Endothelial cell of umbilical vein (primary cell): ENCODE measurements at regions not wholly inside any gene's neighbourhood (a gene's known extent, or its start where the extent isn't known, plus 50 kb on each side); places are given as distances from the start of the nearest gene placed in this dataset.

Experiments used
- EZH2 ChIP-seq: IDR thresholded peaks from 2 replicates; pipeline ENCODE4 v1.6.1; 2012; ENCODE audit warnings: borderline replicate concordance, low read depth, mild to moderate bottlenecking, moderate library complexity, low read length, inconsistent platforms; ENCODE audit not compliant: severe bottlenecking
- FOS ChIP-seq: IDR thresholded peaks from 2 replicates; pipeline ENCODE4 v1.6.1; 2011; ENCODE audit warnings: mild to moderate bottlenecking, low read length, moderate library complexity, borderline replicate concordance; ENCODE audit not compliant: insufficient read depth
- GATA2 ChIP-seq: IDR thresholded peaks from 2 replicates; pipeline ENCODE4 v1.7.0; 2011; ENCODE audit warnings: low read depth, mild to moderate bottlenecking, moderate library complexity, mixed read lengths, low read length; ENCODE audit not compliant: insufficient read length, insufficient read depth
- MAX ChIP-seq: IDR thresholded peaks from 2 replicates; pipeline ENCODE4 v1.6.1; 2011; ENCODE audit not compliant: insufficient read depth, insufficient read length
- MYC ChIP-seq: IDR thresholded peaks from one replicate; pipeline ENCODE4 v1.6.1; 2011; ENCODE audit warnings: mild to moderate bottlenecking, low read depth, low read length
- POLR2A ChIP-seq: IDR thresholded peaks from 2 replicates; pipeline ENCODE4 v1.6.1; 2012; ENCODE audit warnings: low read depth, mild to moderate bottlenecking, control low read depth, low read length
- POLR2AphosphoS5 ChIP-seq: IDR thresholded peaks from 2 replicates; pipeline ENCODE4 v1.6.1; 2012; ENCODE audit warnings: low read depth, mild to moderate bottlenecking, control low read depth, low read length, moderate library complexity; ENCODE audit not compliant: insufficient read depth
- TF ChIP-seq, protein P1 (sequence below), 2 donors: IDR thresholded peaks; 1 replicate in 1 of 2; 2 replicates in 1 of 2; pipeline ENCODE4 v1.5.1; 2011; ENCODE audit warnings: low read length in 2 of 2, mild to moderate bottlenecking in 2 of 2, moderate library complexity in 2 of 2, control low read depth in 1 of 2, inconsistent platforms in 1 of 2, low read depth in 1 of 2; ENCODE audit not compliant: insufficient read depth in 1 of 2; ENCODE audit errors: extremely low read depth in 1 of 2

GRCh38 chr7:46927131-46927810 is 654.6 kb downstream of the TNS3 start:
- TF ChIP-seq MAX (no peak), POLR2AphosphoS5 (no peak), POLR2A (no peak), EZH2 (no peak), MYC (no peak), FOS (no peak), GATA2 (no peak)
- TF ChIP-seq, protein P1, sequence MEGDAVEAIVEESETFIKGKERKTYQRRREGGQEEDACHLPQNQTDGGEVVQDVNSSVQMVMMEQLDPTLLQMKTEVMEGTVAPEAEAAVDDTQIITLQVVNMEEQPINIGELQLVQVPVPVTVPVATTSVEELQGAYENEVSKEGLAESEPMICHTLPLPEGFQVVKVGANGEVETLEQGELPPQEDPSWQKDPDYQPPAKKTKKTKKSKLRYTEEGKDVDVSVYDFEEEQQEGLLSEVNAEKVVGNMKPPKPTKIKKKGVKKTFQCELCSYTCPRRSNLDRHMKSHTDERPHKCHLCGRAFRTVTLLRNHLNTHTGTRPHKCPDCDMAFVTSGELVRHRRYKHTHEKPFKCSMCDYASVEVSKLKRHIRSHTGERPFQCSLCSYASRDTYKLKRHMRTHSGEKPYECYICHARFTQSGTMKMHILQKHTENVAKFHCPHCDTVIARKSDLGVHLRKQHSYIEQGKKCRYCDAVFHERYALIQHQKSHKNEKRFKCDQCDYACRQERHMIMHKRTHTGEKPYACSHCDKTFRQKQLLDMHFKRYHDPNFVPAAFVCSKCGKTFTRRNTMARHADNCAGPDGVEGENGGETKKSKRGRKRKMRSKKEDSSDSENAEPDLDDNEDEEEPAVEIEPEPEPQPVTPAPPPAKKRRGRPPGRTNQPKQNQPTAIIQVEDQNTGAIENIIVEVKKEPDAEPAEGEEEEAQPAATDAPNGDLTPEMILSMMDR (IDR thresholded peaks at IDR 0.05; ENCODE audit: extremely low read depth in 1 of 2, insufficient read depth in 1 of 2, low read depth in 1 of 2, low read length in 2 of 2): no peak
